Germinal center (tissue), 1 donor: ENCODE measurements at regions not wholly inside any gene's neighbourhood (a gene's known extent, or its start where the extent isn't known, plus 50 kb on each side); places are given as distances from the start of the nearest gene placed in this dataset.

Source experiments
- DNase-seq: peaks from one replicate; pipeline ENCODE4 v3.0.0; 2012; ENCODE audit warnings: mixed read lengths, low spot score

- no peak for DNase-seq
These were observed 318.5 kb downstream of the GRB14 start for GRCh38 chr2:164302786-164303185.

GRCh38 chr2:164288235-164288634 is 333.0 kb downstream of the GRB14 start:
- DNase-seq: no peak

GRCh38 chr2:164287056-164287455 is 334.2 kb downstream of the GRB14 start:
- no peak for DNase-seq

- no peak for DNase-seq
These were observed 335.7 kb downstream of the GRB14 start for GRCh38 chr2:164285576-164285975.

GRCh38 chr2:164281896-164282295 is 339.4 kb downstream of the GRB14 start:
- DNase-seq: no peak

GRCh38 chr2:164275659-164276058 is 345.6 kb downstream of the GRB14 start:
- no peak for DNase-seq

- no peak for DNase-seq
These were observed 360.8 kb downstream of the GRB14 start for GRCh38 chr2:164260506-164260905.

- no peak for DNase-seq
These were observed 363.5 kb downstream of the GRB14 start for GRCh38 chr2:164257742-164258141.

GRCh38 chr2:164252568-164253287 is 368.6 kb downstream of the GRB14 start:
- no peak for DNase-seq

- no peak for DNase-seq
These were observed 378.0 kb downstream of the GRB14 start for GRCh38 chr2:164243315-164243714.

- DNase-seq: no peak
These were observed 378.9 kb downstream of the GRB14 start for GRCh38 chr2:164242409-164242808.

- no peak for DNase-seq
These were observed 387.2 kb downstream of the GRB14 start for GRCh38 chr2:164234074-164234473.

GRCh38 chr2:164224007-164224406 is 397.3 kb downstream of the GRB14 start:
- no peak for DNase-seq

GRCh38 chr2:164221473-164221872 is 399.8 kb downstream of the GRB14 start:
- no peak for DNase-seq

GRCh38 chr2:164220265-164220664 is 401.0 kb downstream of the GRB14 start:
- DNase-seq: no peak

GRCh38 chr2:164213916-164214315 is 407.4 kb downstream of the GRB14 start:
- DNase-seq: no peak

GRCh38 chr2:164205347-164205746 is 415.9 kb downstream of the GRB14 start:
- no peak for DNase-seq

- DNase-seq: no peak
These were observed 418.2 kb downstream of the GRB14 start for GRCh38 chr2:164203131-164203530.

GRCh38 chr2:164198256-164198655 is 423.0 kb downstream of the GRB14 start:
- DNase-seq: no peak

- no peak for DNase-seq
These were observed 430.6 kb downstream of the GRB14 start for GRCh38 chr2:164190700-164191099.

GRCh38 chr2:164189851-164190250 is 431.4 kb downstream of the GRB14 start:
- DNase-seq: no peak

- no peak for DNase-seq
These were observed 434.2 kb downstream of the GRB14 start for GRCh38 chr2:164187121-164187520.

- DNase-seq: no peak
These were observed 434.7 kb downstream of the GRB14 start for GRCh38 chr2:164186591-164186990.

GRCh38 chr2:164182116-164182627 is 439.1 kb downstream of the GRB14 start:
- no peak for DNase-seq
